IPS DF 6.9 (cell line): ENCODE measurements at regions not wholly inside any gene's neighbourhood (a gene's known extent, or its start where the extent isn't known, plus 50 kb on each side); places are given as distances from the start of the nearest gene placed in this dataset.

Source experiments
- DNase-seq: peaks from one replicate; pipeline ENCODE4 v3.0.0-alpha.2; 2013; ENCODE audit warnings: low read depth, low spot score
- H3K27ac ChIP-seq: one replicate; pipeline ENCODE4 v1.5.1; 2013; ENCODE audit warnings: low read length, control low read depth
- H3K27me3 ChIP-seq: 2 replicates; pipeline ENCODE4 v1.6.1; 2013; ENCODE audit warnings: mild to moderate bottlenecking, low read length; ENCODE audit not compliant: control insufficient read depth, insufficient read depth
- H3K36me3 ChIP-seq: 2 replicates; pipeline ENCODE4 v1.6.1; 2013; ENCODE audit warnings: low read length; ENCODE audit not compliant: control insufficient read depth, insufficient read depth
- H3K4me1 ChIP-seq: 2 replicates; pipeline ENCODE4 v1.6.1; 2013; ENCODE audit warnings: low read length; ENCODE audit not compliant: control insufficient read depth, insufficient read depth
- H3K4me3 ChIP-seq: 2 replicates; pipeline ENCODE4 v1.5.1; 2013; ENCODE audit warnings: mild to moderate bottlenecking, low read length
- H3K9me3 ChIP-seq: 2 replicates; pipeline ENCODE4 v1.6.1; 2013; ENCODE audit warnings: low read length, inconsistent platforms; ENCODE audit not compliant: control insufficient read depth, insufficient read depth
- WGBS: extraction: QIAGEN DNeasy Blood & Tissue Kit; methylation state at CpG from one replicate; pipeline ENCODE4 v1.1.7; 2013; ENCODE audit warnings: mixed read lengths, missing lambda C conversion rate; ENCODE audit not compliant: insufficient read length, insufficient coverage; 5-methylcytosine and 5-hydroxymethylcytosine counted together

DNA sequence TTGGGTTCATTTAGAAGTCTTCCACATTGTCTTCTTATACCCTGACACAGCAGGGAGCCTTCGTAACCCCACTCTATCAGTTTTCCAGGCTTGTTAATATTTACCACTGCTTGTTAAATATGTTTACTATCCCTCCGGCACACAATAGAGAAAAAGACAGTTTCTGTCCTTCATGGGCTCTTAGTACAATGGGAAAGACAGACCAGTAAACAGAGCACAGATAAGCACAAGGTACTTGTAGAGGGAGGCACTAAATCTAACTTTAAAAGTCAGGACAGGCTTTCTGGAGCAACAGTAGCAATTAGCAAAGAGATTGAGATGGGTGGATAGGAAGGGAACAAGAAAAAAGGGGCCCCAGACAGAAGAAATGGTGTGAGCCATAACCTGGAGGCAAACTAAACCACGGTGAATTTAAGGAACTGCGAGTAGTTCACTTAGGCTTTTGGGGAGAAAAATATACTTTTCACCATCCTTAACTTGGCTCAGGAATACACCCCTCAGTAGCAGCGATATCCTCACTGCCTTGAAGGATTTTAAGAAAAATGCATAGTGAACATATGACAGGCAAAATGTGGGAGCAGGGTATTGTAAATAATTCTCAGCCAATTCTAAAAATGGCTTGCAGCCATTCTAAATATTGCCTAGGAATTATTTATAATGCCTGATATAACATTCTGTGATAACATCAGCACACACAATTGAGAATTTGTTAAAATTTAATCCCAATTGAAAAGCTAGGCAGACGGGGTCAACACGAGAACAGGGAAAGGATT is 383.7 kb downstream of the CDH2 start:
- no CpG with 5 or more reads among the region's 7 CpGs for WGBS
- H3K4me1 ChIP-seq, result no peaks in the 10 kb centered on the region

DNA sequence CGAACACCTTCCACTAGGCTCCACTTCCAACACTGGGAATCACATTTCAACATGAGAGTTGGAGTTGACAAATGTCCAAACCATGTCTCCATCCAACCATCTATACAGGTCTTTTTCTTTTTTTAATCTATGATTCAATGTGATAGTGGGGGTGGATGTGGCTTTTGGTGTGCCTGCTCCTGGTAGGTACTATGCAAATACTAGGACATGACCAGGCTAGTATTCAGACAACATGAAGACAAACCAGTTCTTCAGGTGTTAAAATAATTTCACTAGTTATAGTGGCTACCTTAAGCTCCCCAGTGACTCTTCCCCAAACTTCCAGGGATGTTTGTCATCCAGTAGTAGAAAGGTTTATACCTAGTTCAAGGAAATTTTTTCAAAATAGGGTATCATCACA is 387.5 kb downstream of the CDH2 start:
- no CpG with 5 or more reads among the region's 1 CpG for WGBS
- no peak overlapping the region for H3K27ac ChIP-seq
- no peak for DNase-seq

More for the DNA sequence above, 383.7 kb downstream of the CDH2 start:
- Histone ChIP-seq H3K4me3 (no peak overlapping the region), H3K9me3 (no peaks in the 10 kb centered on the region), H3K27me3 (no peaks in the 10 kb centered on the region), H3K27ac (no peak overlapping the region), H3K36me3 (no peaks in the 10 kb centered on the region)
- no peak for DNase-seq

DNA sequence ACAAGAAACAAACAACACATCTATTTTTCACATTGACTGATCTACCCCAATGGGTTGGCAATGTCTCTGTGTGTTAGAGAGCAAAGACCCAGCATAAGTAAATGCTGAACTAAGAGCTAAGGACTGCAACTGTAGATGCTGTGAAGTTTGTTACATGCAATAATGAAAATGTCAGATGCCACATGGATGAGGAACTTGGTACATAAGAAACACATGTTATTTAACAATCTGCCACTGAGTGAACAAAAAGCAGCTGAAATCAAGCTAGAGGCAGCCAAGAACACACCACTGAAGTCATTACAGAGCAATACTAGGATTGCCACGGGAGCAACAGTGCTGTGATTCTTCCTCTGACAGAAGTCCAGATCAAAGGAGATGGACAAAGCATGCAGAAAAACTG is 389.4 kb downstream of the CDH2 start:
- WGBS, result no CpG with 5 or more reads among the region's 1 CpG
- Histone ChIP-seq H3K4me3 (no peak overlapping the region), H3K4me1 (no peaks in the 10 kb centered on the region), H3K27me3 (no peaks in the 10 kb centered on the region), H3K27ac (no peak overlapping the region), H3K9me3 (no peaks in the 10 kb centered on the region), H3K36me3 (no peaks in the 10 kb centered on the region)
- DNase-seq, result no peak

More for the DNA sequence above, 387.5 kb downstream of the CDH2 start:
- Histone ChIP-seq H3K4me3 (no peak overlapping the region), H3K36me3 (no peaks in the 10 kb centered on the region), H3K27me3 (no peaks in the 10 kb centered on the region), H3K4me1 (no peaks in the 10 kb centered on the region), H3K9me3 (no peaks in the 10 kb centered on the region)

DNA sequence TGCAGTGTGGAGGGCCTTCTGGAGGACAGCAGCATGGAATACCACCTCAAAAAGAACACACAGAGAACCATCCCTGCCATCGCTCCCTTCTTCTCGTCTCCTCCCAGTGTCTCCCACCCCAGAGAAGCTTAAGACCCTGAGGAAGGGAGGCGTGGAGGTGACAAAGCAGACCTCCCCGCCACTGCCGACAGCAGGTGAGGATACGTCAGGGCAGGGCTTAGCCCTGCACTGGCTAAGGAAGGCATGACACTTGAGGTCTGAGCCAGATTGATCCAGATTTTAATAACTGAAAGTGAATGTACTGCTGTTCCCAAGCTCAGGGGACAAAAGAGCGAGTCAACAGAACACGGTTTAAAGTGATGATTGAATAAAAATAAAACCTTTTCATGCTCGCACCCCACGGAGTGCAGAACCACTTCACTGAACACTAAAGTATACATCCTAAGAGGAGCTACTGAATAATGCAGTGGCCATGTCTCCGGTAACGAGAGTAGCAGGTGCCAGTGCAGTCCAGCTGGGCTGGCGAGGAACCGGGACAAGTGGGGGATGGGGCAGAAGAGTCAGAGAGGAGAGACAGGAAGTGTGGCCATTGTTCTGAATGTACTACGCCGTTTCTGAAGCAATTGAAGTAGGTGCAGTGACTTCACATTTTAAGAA is 391.0 kb downstream of the CDH2 start:
- no peaks in the 10 kb centered on the region for H3K36me3 ChIP-seq
- WGBS, result no CpG with 5 or more reads among the region's 16 CpGs
- H3K27ac ChIP-seq, result no peak overlapping the region
- no peak overlapping the region for H3K4me3 ChIP-seq
- DNase-seq, result no peak
- H3K4me1 ChIP-seq, result no peaks in the 10 kb centered on the region
- H3K9me3 ChIP-seq, result no peaks in the 10 kb centered on the region
- H3K27me3 ChIP-seq, result no peaks in the 10 kb centered on the region

DNA sequence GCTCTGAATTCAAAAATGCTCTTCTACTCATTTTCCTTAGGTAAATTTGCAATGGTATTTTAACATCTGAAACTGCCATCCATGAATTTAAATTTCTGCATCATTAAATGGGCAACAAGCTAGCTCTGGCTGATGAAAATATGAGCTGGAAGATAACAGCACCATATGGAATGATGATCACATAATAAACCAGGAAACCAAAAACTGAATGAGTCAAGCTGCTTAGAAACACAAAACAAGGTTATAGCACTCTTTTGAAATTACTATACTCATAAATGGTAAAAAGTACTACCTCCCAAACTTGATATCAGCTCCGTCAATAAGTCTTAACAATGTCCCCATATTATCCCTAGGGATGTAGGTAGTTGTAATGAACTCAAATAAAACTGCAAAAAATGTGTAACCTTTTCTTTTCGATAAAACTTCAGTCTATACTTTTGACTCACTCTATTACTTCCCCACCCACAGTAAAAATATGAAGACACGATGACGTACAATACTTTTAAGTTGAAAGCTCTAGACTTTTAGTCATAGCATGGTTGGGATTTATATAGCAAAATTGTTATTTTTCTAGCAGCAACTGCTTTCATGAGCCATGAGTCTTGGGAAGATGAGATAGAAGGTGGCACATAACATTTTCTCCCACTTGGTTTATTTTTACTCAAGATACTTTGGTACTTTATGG is 396.7 kb downstream of the CDH2 start:
- no peaks in the 10 kb centered on the region for H3K27me3 ChIP-seq
- H3K36me3 ChIP-seq, result no peaks in the 10 kb centered on the region

DNA sequence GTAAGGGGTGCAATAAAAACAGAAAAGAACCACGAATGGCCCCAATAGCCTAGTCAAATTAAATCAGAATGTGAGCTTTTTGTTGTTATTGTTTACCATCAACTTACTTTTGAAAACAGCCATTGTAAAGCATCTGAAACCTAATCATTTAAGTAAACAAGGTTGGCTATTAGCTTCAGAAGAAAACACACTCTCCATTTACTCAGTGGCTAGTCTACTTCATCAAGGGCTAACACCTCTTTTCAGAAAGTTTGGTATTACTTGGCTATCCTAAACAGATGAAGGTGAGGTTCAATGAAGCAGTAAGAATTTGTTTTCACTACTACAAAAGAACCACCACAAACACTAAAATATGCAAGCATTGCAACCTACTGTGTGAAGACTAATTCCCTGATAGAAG is 398.0 kb downstream of the CDH2 start:
- Histone ChIP-seq H3K9me3 (no peaks in the 10 kb centered on the region), H3K4me3 (no peak overlapping the region), H3K27me3 (no peaks in the 10 kb centered on the region), H3K27ac (no peak overlapping the region), H3K4me1 (no peaks in the 10 kb centered on the region), H3K36me3 (no peaks in the 10 kb centered on the region)
- no peak for DNase-seq
- no CpG with 5 or more reads among the region's 1 CpG for WGBS

More for the DNA sequence above, 396.7 kb downstream of the CDH2 start:
- H3K27ac ChIP-seq, result no peak overlapping the region
- no peak for DNase-seq
- no peak overlapping the region for H3K4me3 ChIP-seq
- WGBS, result no CpG with 5 or more reads among the region's 4 CpGs
- H3K4me1 ChIP-seq, result no peaks in the 10 kb centered on the region
- no peaks in the 10 kb centered on the region for H3K9me3 ChIP-seq

DNA sequence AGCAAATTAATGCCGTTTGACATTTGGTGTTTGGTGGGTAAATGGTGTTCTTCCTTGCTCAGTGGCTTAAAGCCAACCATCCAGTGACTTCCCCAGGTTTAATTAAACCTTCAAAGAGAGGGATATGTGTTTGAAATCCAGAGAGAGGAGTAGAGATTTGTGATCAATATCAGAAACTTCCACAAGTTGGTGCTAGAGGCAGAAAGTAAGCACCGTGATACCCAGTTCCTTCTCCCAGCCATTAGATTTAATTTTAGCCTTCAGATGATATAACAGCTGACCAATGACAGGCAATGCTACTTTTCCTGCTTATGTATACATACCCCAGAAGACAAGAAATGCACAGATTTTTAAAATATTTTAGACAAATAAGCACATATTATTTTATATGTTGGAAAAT is 398.5 kb downstream of the CDH2 start:
- no peaks in the 10 kb centered on the region for H3K9me3 ChIP-seq
- H3K4me1 ChIP-seq, result no peaks in the 10 kb centered on the region
- H3K4me3 ChIP-seq, result no peak overlapping the region
- no peak for DNase-seq
- no peaks in the 10 kb centered on the region for H3K27me3 ChIP-seq
- WGBS, result no CpG with 5 or more reads among the region's 2 CpGs
- H3K27ac ChIP-seq, result no peak overlapping the region
- no peaks in the 10 kb centered on the region for H3K36me3 ChIP-seq

DNA sequence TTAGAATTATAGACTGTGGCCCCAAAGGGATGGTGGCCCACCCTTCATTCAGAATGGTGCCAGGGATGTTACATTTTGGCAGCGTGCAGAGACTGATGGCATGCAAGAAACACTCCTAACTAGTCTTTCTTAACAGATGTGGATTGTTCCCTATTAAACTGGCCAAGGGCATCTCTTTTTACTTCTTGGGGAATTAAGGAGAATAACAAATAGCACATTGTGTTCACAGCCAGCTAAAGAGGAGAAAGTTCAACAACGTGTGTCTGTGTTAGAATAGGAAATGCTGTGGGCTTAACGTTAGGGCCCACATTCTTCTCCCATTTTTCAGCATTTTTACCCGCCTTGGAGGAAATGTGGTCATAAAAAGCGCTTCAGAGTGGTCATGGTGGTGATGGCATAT is 404.8 kb downstream of the CDH2 start:
- no peaks in the 10 kb centered on the region for H3K27me3 ChIP-seq
- WGBS, result no CpG with 5 or more reads among the region's 5 CpGs
- no peaks in the 10 kb centered on the region for H3K4me1 ChIP-seq
- H3K4me3 ChIP-seq, result no peak overlapping the region
- H3K9me3 ChIP-seq, result no peaks in the 10 kb centered on the region
- no peak overlapping the region for H3K27ac ChIP-seq
- H3K36me3 ChIP-seq, result no peaks in the 10 kb centered on the region
- DNase-seq, result no peak

DNA sequence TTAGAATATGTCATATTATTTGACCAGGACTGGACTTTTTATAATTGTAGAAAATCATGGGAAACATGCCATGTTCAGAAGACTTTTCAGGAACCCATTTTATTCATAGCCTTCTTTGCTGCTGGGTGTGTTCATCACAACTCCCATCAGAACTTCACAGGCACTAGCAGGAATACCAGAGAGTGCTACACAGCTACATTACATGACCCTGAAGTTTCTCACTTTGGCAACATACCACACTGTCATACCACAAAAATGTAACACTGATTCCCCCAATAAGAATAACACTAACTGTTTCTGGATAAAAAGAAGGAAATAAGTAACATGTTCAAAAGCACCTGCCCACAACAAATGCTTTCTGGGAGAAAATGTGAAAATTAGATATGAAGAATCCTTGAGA is 405.4 kb downstream of the CDH2 start:
- no peaks in the 10 kb centered on the region for H3K9me3 ChIP-seq
- no peak overlapping the region for H3K4me3 ChIP-seq
- no peak for DNase-seq
- no peaks in the 10 kb centered on the region for H3K36me3 ChIP-seq
- no peaks in the 10 kb centered on the region for H3K4me1 ChIP-seq
- no peaks in the 10 kb centered on the region for H3K27me3 ChIP-seq
- H3K27ac ChIP-seq, result no peak overlapping the region

DNA sequence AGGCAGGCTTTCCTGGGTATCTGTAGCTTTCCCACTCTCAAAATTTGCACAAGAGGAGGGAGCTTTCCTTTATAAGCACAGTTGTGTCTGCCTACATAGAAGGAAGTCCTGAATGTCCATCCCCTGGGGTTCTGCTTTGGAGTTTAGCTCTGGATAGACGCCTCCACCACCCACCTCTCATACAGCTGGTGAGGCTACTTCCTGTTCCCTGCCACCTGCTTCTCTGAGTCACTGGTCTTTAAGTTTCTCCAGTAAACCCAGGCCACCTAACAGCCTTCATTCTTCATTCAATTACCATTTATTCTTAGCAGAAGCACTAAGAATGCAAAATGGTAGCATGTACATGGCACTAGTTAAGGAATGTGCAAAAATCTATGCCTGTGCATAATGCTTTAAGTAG is 407.8 kb downstream of the CDH2 start:
- no peak for DNase-seq
- WGBS, result no CpG with 5 or more reads among the region's 1 CpG
- H3K27ac ChIP-seq, result no peak overlapping the region
- H3K4me3 ChIP-seq, result no peak overlapping the region
- H3K9me3 ChIP-seq, result no peaks in the 10 kb centered on the region
- no peaks in the 10 kb centered on the region for H3K36me3 ChIP-seq
- H3K27me3 ChIP-seq, result no peaks in the 10 kb centered on the region
- no peaks in the 10 kb centered on the region for H3K4me1 ChIP-seq
